SK-N-SH (cell line): ENCODE measurements at regions not wholly inside any gene's neighbourhood (a gene's known extent, or its start where the extent isn't known, plus 50 kb on each side); places are given as distances from the start of the nearest gene placed in this dataset.

Experiments used
- CTCF ChIA-PET: fragments of 300-600, 350-600 bp; formaldehyde crosslinking; extraction: SDS; loops from one replicate; lab custom pipeline; 2021; lab: Yijun Ruan, JAX
- POLR2A ChIA-PET: fragments of 350-600 bp; sonication (Branson Sonifier 250); formaldehyde crosslinking; extraction: SDS; loops from one replicate; lab custom pipeline; 2020; ENCODE audit warnings: antibody characterized with exemption, inconsistent platforms; lab: Yijun Ruan, JAX
- DNase-seq: peaks from one replicate; pipeline ENCODE4 v3.0.0; 2012
- H2AFZ ChIP-seq: fragments of 200-600 bp; sonication (generic); 2 replicates; pipeline ENCODE4 v1.8.1; 2016; ENCODE audit warnings: antibody characterized with exemption, mild to moderate bottlenecking, low read depth
- H3F3A ChIP-seq: fragments of 200-600 bp; sonication (generic); replicated peaks from 2 replicates; pipeline ENCODE3; 2016; ENCODE audit warnings: antibody characterized with exemption, mild to moderate bottlenecking; ENCODE audit not compliant: insufficient read depth
- H3K27ac ChIP-seq, 2 experiments: fragments of 200-500 bp in 1 of 2; fragments of 200-600 bp in 1 of 2; sonication (Bioruptor generic) in 1 of 2; sonication (generic), shearing (Covaris generic) in 1 of 2; 2 replicates each; pipeline versions ENCODE4 v1.5.1 to v1.6.1; 2014 to 2016; ENCODE audit warnings: low read depth in 2 of 2, inconsistent platforms in 1 of 2, low read length in 1 of 2, mild to moderate bottlenecking in 1 of 2, mixed read lengths in 1 of 2
- H3K27me3 ChIP-seq: fragments of 200-600 bp; sonication (generic), shearing (Covaris generic); 2 replicates; pipeline ENCODE4 v1.6.1; 2016; ENCODE audit warnings: mixed run types; ENCODE audit not compliant: insufficient read depth
- H3K36me3 ChIP-seq, 2 experiments: fragments of 200-500 bp in 1 of 2; fragments of 200-600 bp in 1 of 2; sonication (Bioruptor generic) in 1 of 2; sonication (generic) in 1 of 2; replicated peaks in 1 of 2; 2 replicates each; pipeline versions ENCODE3 to v1.5.1; 2014 to 2016; ENCODE audit warnings: low read length in 1 of 2, mild to moderate bottlenecking in 1 of 2; ENCODE audit not compliant: insufficient read depth in 2 of 2, control insufficient read depth in 1 of 2
- H3K4me1 ChIP-seq, 2 experiments: fragments of 200-500 bp in 1 of 2; fragments of 200-600 bp in 1 of 2; sonication (Bioruptor generic) in 1 of 2; sonication (generic), shearing (Covaris generic) in 1 of 2; 2 replicates each; pipeline versions ENCODE4 v1.5.1 to v1.6.1; 2014 to 2016; ENCODE audit warnings: low read depth in 1 of 2, low read length in 1 of 2, mixed run types in 1 of 2; ENCODE audit not compliant: insufficient read depth in 2 of 2, control insufficient read depth in 1 of 2
- H3K4me2 ChIP-seq: fragments of 200-600 bp; sonication (generic), shearing (Covaris generic); 2 replicates; pipeline ENCODE4 v1.6.1; 2017; ENCODE audit warnings: mixed run types
- H3K4me3 ChIP-seq, 2 experiments: fragments of 200-500 bp in 1 of 2; fragments of 200-600 bp in 1 of 2; sonication (Bioruptor generic) in 1 of 2; sonication (generic), shearing (Covaris generic) in 1 of 2; 2 replicates each; pipeline versions ENCODE4 v1.5.1 to v1.8.1; 2014 to 2016; ENCODE audit warnings: low read depth in 2 of 2, inconsistent platforms in 1 of 2, low read length in 1 of 2, mild to moderate bottlenecking in 1 of 2, mixed read lengths in 1 of 2, moderate library complexity in 1 of 2
- H3K79me2 ChIP-seq: fragments of 200-600 bp; sonication (generic); 2 replicates; pipeline ENCODE4 v1.8.1; 2017; ENCODE audit warnings: mild to moderate bottlenecking; ENCODE audit not compliant: insufficient read depth
- H3K9ac ChIP-seq: fragments of 200-600 bp; sonication (generic); 2 replicates; pipeline ENCODE4 v1.6.1; 2017; ENCODE audit warnings: mixed run types
- H3K9me2 ChIP-seq: fragments of 200-600 bp; sonication (generic); 2 replicates; pipeline ENCODE4 v1.6.1; 2017; ENCODE audit warnings: mixed run types
- H3K9me3 ChIP-seq: fragments of 200-600 bp; sonication (generic); 2 replicates; pipeline ENCODE4 v1.6.1; 2017; ENCODE audit warnings: mixed run types, mild to moderate bottlenecking, moderate library complexity
- H4K20me1 ChIP-seq: fragments of 200-600 bp; sonication (generic); 2 replicates; pipeline ENCODE4 v1.6.1; 2017; ENCODE audit warnings: mild to moderate bottlenecking, mixed run types; ENCODE audit not compliant: insufficient read depth
- CHD2 ChIP-seq: fragments of 150-350 bp; IDR thresholded peaks from 2 replicates; pipeline ENCODE4 v1.6.1; 2018; ENCODE audit warnings: low read length; ENCODE audit not compliant: partially characterized antibody
- CTCF ChIP-seq: fragments of 200-600 bp; sonication (generic); IDR thresholded peaks from 2 replicates; pipeline ENCODE4 v1.6.1; 2017; ENCODE audit warnings: antibody characterized with exemption, mild to moderate bottlenecking, moderate library complexity
- EP300 ChIP-seq, 2 experiments: IDR thresholded peaks; 2 replicates each; pipeline versions ENCODE4 v1.4.0 to v1.6.1; 2012; ENCODE audit warnings: borderline replicate concordance in 1 of 2, low read depth in 1 of 2, low read length in 1 of 2
- FOSL2 ChIP-seq: IDR thresholded peaks from 2 replicates; pipeline ENCODE4 v1.4.0; 2012; ENCODE audit warnings: low read depth, mild to moderate bottlenecking, moderate library complexity, borderline replicate concordance
- FOXJ3 ChIP-seq: sonication (generic); formaldehyde crosslinking; IDR thresholded peaks from 2 replicates; pipeline ENCODE4 v1.5.1; 2020; ENCODE audit warnings: mild to moderate bottlenecking, missing genetic modification reagents
- FOXM1 ChIP-seq: IDR thresholded peaks from 2 replicates; pipeline ENCODE4 v1.4.0; 2012; ENCODE audit warnings: low read depth, mild to moderate bottlenecking
- GATA2 ChIP-seq: sonication (generic); formaldehyde crosslinking; IDR thresholded peaks from 2 replicates; pipeline ENCODE4 v1.5.0; 2020; ENCODE audit warnings: mild to moderate bottlenecking, missing genetic modification reagents
- JUND ChIP-seq: IDR thresholded peaks from 2 replicates; pipeline ENCODE4 v1.4.0; 2012
- MAX ChIP-seq: IDR thresholded peaks from 2 replicates; pipeline ENCODE4 v1.4.0; 2012; ENCODE audit warnings: low read depth
- MEF2A ChIP-seq: IDR thresholded peaks from 2 replicates; pipeline ENCODE4 v1.4.0; 2012; ENCODE audit warnings: low read depth, borderline replicate concordance
- MXI1 ChIP-seq: IDR thresholded peaks from 2 replicates; pipeline ENCODE4 v1.6.1; 2012; ENCODE audit warnings: mild to moderate bottlenecking, low read depth, low read length, improper control_type of control experiment
- POLR2AphosphoS5 ChIP-seq: IDR thresholded peaks from 2 replicates; pipeline ENCODE4 v1.6.1; 2012; ENCODE audit warnings: low read depth, low read length
- REST ChIP-seq: IDR thresholded peaks from 2 replicates; pipeline ENCODE4 v1.6.1; 2012; ENCODE audit warnings: mild to moderate bottlenecking, low read depth, low read length, moderate library complexity
- RFX5 ChIP-seq: IDR thresholded peaks from 2 replicates; pipeline ENCODE4 v1.6.1; 2012; ENCODE audit warnings: mild to moderate bottlenecking, improper control_type of control experiment, low read length
- SMC3 ChIP-seq: IDR thresholded peaks from 2 replicates; pipeline ENCODE4 v1.6.1; 2012; ENCODE audit warnings: low read depth, low read length, improper control_type of control experiment
- TAF1 ChIP-seq: IDR thresholded peaks from 2 replicates; pipeline ENCODE4 v1.6.1; 2012; ENCODE audit warnings: low read depth, mild to moderate bottlenecking, low read length, moderate library complexity, borderline replicate concordance
- TEAD4 ChIP-seq: IDR thresholded peaks from 2 replicates; pipeline ENCODE4 v1.4.0; 2012; ENCODE audit warnings: mild to moderate bottlenecking, borderline replicate concordance; ENCODE audit not compliant: insufficient read depth
- USF1 ChIP-seq: IDR thresholded peaks from 2 replicates; pipeline ENCODE4 v1.4.0; 2012; ENCODE audit warnings: low read depth, borderline replicate concordance
- USF2 ChIP-seq: fragments of 150-350 bp; IDR thresholded peaks from 2 replicates; pipeline ENCODE4 v1.6.1; 2017; ENCODE audit warnings: antibody characterized with exemption, low read length, low read depth, borderline replicate concordance
- YY1 ChIP-seq: IDR thresholded peaks from 2 replicates; pipeline ENCODE4 v1.4.0; 2012; ENCODE audit warnings: low read depth, mild to moderate bottlenecking
- WGBS: methylation state at CpG from one replicate; pipeline ENCODE4 v1.1.6; 2017; ENCODE audit warnings: low lambda C conversion rate; 5-methylcytosine and 5-hydroxymethylcytosine counted together

GRCh38 chr1:103457886-103458455 lies 67.5 kb upstream of the RNPC3 start:
- Histone ChIP-seq H3F3A (no peaks in the 10 kb centered on the region), H2AFZ (no peak overlapping the region), H3K9ac (no peak overlapping the region), H3K4me2 (no peak overlapping the region), H4K20me1 (no peaks in the 10 kb centered on the region), H3K4me3 (no peak overlapping the region), H3K9me2 (no peaks in the 10 kb centered on the region), H3K4me1 (no peaks in the 10 kb centered on the region), H3K27ac (no peak overlapping the region), H3K9me3 (no peaks in the 10 kb centered on the region), H3K27me3 (no peaks in the 10 kb centered on the region), H3K36me3 (no peaks in the 10 kb centered on the region), H3K79me2 (no peaks in the 10 kb centered on the region)
- TF ChIP-seq MAX (no peak), FOSL2 (no peak), FOXM1 (no peak), SMC3 (no peak), TAF1 (no peak), MXI1 (no peak), FOXJ3 (CRISPR knock-in tag) (no peak)
- POLR2A ChIA-PET = no interaction called here
- DNase-seq = no peak
- 97% methylated on average over 7 of the region's 7 CpGs for WGBS
- CTCF ChIA-PET = interaction anchor here (2.7 kb wide), 1 partner anchor 351 kb away, joined by 15 read pairs; no protein-coding TSS in a partner anchor

GRCh38 chr1:103448560-103448959 lies 76.9 kb upstream of the RNPC3 start:
- no peak overlapping the region for H3K27ac ChIP-seq
- WGBS = 73% methylated on average over 1 of the region's 1 CpG
- H3K9me3 ChIP-seq = no peaks in the 10 kb centered on the region
- H4K20me1 ChIP-seq = no peaks in the 10 kb centered on the region
- H3K9ac ChIP-seq = no peak overlapping the region
- H3K4me2 ChIP-seq = no peak overlapping the region
- H3K4me3 ChIP-seq = no peak overlapping the region
- POLR2A ChIA-PET = no interaction called here
- H3K9me2 ChIP-seq = no peaks in the 10 kb centered on the region
- no peaks in the 10 kb centered on the region for H3K4me1 ChIP-seq
- H3K79me2 ChIP-seq = no peaks in the 10 kb centered on the region
- H2AFZ ChIP-seq = no peak overlapping the region
- DNase-seq = no peak
- CTCF ChIA-PET = interaction anchor here (2.0 kb wide), 1 partner anchor 13 kb away, joined by 6 read pairs; no protein-coding TSS in a partner anchor
- no peaks in the 10 kb centered on the region for H3K36me3 ChIP-seq
- H3F3A ChIP-seq = no peaks in the 10 kb centered on the region
- no peaks in the 10 kb centered on the region for H3K27me3 ChIP-seq
- TF ChIP-seq REST (no peak), CTCF (no peak), USF1 (no peak), TEAD4 (no peak), GATA2 (CRISPR knock-in tag) (no peak), RFX5 (no peak), POLR2AphosphoS5 (no peak), MEF2A (no peak), USF2 (no peak), FOXJ3 (CRISPR knock-in tag) (no peak), YY1 (no peak), CHD2 (no peak), TAF1 (no peak), EP300 (IDR thresholded peaks at IDR 0.05; ENCODE audit: borderline replicate concordance in 1 of 2, low read depth in 1 of 2, low read length in 1 of 2) (no peak), JUND (no peak)
